Stimulated activated CD4-positive, alpha-beta T cell treated with anti-CD3 and anti-CD28 coated beads, Interleukin-1b, Interleukin-23, amount 100 ng/mL, for 4 hours (primary cell): ENCODE measurements at regions not wholly inside any gene's neighbourhood (a gene's known extent, or its start where the extent isn't known, plus 50 kb on each side); places are given as distances from the start of the nearest gene placed in this dataset.

ENCODE experiments used
- DNase-seq, 2 donors: peaks; one replicate each; pipeline ENCODE4 v3.0.0-alpha.2; 2020; ENCODE audit warnings: low read depth in 2 of 2

DNA sequence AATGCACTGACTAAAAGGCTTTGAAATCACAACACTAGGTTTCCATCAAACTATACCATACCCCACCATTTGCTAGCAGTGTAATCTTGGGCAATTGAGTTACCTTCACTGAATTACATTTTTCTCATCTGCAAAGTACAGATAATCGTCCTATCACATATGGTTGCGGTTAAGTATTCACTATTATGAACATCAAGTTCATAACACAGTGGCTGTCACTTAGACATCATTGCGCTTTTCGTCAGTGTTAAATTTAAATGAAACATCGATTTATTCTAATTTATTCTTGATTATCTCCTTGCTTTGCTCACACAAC, 505.9 kb downstream of the CPS1 start:
- no peak for DNase-seq

DNA sequence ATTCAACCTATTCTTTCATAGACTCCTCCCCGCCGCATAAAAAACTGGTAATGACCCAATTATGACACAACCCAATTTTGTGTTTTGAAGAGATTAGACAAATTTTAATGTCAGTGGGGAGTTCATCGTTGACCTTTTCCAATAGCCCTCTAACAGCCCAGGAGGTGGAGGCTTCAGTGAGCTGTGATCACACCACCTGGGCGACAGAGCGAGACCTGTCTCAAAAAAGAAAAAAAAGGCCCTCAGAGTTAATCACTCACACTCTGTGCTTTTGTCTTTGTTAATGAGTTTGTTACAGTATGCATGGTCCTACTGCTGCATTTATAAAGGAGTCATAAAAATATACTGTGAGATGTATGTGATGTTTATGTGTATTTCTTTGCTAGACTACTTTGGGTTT, 510.6 kb downstream of the CPS1 start:
- DNase-seq: no peak

DNA sequence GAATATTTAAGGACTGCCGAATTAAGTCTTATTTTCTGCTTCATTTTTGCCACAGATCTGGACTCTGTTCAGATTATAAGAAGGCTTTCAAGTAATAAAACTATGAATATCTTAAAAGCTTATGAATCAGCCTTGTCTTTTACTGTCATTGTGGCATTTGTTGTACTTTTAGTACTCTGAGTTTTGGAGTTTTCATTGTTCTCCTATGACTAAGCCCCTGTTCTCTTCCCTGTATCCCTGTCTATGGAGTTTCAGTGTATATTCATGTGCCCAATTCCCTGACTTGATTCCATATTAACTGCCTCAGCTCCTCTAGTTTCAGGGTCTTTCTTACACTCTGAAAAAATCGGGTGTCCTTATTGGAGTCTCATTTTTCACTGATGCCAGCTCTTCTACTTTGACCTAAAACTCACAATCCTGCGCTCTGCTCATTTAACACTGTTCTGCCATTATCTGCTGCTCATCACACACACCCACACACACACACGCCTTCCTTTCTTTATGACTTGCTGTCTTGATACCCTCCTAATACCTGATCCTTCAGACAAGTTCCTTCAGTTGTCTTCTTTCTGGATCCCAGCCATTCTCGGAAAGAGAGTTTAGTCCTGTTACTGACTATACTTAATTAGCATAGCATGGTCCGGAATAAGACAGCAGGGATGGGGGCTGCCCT, 511.8 kb downstream of the CPS1 start:
- DNase-seq: no peak

DNA sequence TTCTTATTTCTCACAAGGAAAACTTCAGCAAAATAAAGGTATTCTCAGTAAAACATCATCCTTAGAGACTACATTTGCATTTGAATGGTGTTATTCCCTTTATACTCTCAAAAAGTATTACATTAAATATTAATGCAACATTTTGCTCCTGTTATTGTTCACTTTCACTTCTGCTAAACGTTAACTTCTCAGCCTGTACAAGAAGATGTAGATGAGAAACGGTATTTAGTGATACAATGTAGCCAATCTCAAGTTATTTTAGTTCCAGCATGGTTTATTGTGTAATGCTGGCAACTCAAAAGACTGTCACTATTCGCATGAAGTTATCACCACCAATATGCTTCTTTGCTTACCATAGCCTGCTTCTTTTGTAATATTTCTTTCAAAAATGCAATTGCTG, 514.1 kb downstream of the CPS1 start:
- DNase-seq: no peak

- no peak for DNase-seq
These were observed 520.9 kb downstream of the CPS1 start for GRCh38 chr2:211077216-211077767.

- DNase-seq: no peak
These were observed 528.0 kb downstream of the CPS1 start for GRCh38 chr2:211084352-211084751.

DNA sequence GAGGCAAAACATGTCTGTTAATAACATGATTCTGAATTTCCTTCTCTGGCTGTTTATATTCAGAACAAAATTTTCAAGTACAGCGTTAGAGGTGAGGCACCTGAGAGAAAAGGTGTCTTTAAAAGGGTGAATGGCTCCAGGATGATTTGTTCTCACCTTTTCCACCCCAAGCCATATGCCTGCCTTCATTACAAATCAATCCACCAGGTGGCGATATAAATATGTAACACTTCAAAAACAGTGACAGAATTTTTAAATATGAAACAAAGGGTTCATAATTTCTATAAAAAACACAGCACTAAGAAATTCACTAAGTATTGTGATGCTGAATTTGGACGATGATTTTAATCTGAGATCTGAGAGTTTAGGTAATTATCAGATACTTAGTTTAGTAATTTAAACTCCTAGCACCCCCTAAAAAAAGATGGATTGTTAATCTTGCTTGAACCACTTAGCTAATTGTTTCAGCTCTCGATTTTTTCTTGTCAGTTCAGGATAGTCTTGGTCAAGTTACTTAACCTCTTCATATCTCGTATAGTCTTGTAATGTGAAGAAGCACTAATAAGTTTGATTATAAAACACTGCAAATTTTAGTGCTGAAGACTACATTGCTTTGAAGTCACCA, 528.8 kb downstream of the CPS1 start:
- DNase-seq: no peak

- no peak for DNase-seq
These were observed 529.6 kb downstream of the CPS1 start for GRCh38 chr2:211086049-211086448.

DNA sequence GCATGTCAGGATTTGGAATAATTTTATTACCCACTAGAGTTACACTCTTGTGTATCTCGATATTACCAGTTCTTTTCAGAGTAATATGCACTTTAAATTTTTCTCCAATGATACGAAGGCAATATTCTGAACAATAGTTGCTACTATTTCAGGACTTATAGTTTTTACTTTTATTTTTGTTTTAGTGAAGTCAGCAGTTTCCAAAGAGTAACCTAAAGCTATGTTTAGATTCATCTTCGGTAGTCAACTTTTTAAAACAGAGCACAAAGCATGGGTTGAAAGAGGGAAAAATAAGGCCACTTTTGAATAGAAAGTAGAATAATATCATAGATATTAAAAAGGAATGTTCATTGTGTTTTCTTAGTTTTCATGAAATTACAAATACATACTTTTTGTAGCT, 532.7 kb downstream of the CPS1 start:
- no peak for DNase-seq

DNA sequence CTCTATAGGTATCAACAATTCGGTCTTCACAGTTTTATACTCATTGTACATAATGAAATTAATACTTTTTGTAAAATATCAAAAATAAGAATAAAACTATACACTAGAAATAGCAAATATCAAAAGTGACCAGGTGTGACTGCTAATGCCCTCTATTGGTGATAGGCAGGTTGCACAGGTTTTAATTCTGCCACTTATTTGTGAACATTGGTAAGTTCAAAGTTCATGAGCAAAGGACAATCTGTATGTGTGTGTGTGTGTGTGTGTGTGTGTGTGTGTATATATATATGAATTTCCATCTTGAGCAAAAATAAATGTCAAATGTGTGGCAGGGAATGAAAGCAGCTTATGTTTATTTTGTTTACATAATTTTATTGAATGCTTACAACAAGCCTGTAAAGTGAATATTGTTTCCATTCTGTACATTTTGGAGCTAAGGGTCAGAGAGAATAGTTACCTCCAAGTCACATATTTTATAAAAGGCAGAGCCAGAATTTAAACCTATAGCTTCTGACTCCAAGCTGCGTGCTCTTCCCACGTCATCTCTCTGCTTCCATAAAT, 537.4 kb downstream of the CPS1 start:
- DNase-seq: no peak

GRCh38 chr2:211103989-211104388, 547.6 kb downstream of the CPS1 start:
- no peak for DNase-seq

DNA sequence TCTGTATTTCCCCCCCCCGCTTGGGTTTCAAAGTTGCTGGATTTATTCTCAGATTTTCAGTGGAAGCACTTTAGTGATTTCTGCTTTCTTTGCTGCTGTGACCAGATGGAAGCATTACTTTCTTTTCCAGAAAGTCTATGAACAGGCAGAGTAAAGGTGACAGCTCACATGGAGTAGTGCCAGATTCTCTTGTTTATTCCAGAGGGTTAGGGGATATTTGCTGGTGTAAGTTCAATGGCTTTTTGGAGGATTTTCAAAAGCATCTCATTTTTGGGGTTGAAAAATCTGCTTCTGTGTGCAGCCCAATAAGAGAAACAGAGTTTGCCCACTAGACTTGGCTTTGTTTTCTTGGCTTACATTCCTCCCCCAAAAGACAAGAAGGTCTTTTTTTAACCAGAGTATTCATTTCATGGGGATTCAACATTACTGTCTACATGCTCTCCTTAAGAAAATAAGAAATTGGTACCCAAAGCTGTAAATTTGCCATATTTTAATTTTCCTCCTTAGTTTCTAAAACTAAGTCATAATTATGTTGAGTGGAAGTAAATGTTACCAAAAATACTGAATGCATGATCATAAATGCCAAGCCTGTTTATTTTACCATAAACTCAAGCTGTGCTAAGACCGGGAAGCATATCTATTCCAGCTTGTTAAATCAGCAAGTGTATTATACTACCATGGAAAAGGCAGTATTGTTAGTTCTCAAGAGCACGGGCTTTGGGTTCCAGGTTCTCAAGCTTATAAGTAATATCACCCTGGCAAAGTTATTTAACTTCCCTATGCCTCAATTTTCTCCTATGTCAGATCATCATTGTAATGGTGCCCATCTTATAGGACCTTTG, 557.2 kb downstream of the CPS1 start:
- DNase-seq: no peak

DNA sequence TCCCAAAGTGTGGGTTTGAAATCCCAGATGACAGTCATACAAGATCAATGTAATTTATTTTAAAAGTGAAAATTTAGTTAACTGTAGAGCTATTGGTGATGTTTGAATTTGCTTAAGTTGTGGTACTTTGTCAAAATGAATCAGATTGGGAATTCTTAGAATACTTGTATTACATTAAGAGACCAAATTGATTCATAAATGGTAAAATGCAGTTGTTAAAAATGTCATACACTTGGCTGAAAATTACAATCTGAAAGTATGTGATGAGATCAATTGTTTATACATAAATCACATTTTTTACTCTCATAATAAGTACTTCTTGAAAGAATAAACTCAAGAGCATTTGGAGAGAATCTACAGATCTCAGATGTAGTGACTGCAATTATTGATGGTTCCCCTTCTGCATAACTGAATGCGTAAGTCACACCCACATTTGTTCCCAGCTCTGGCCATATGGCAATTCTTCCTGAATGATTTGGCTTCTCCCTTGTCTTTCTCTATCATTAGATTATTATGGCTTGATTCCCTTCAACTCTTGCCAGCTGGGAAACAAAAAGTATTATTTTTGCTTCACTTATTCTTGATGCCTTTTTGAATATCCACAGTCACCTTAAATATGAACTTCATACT, 558.5 kb downstream of the CPS1 start:
- DNase-seq: no peak

GRCh38 chr2:211117026-211117425, 560.6 kb downstream of the CPS1 start:
- no peak for DNase-seq

GRCh38 chr2:211126256-211126655, 569.9 kb downstream of the CPS1 start:
- no peak for DNase-seq

GRCh38 chr2:211127501-211127900, 571.1 kb downstream of the CPS1 start:
- DNase-seq: no peak

DNA sequence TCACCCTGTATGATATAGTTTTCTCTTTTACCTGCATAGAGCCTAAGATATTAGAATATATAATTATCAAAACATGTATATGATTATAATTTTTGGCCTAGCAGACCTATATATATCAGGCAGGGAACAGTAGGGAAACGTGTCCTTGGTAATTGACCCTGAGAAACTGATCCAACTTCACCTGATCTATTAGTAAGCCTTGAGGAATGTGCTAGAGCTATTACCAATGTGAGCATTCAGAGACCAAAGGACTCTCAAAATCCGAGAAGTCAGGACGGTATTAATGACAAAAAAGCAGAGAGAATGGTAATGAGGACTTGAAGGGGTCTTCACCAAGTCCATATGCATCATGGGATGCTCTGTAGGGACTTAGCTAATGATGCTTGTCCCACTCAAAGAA, 571.9 kb downstream of the CPS1 start:
- no peak for DNase-seq

- DNase-seq: no peak
These were observed 573.4 kb downstream of the CPS1 start for GRCh38 chr2:211129798-211130197.

DNA sequence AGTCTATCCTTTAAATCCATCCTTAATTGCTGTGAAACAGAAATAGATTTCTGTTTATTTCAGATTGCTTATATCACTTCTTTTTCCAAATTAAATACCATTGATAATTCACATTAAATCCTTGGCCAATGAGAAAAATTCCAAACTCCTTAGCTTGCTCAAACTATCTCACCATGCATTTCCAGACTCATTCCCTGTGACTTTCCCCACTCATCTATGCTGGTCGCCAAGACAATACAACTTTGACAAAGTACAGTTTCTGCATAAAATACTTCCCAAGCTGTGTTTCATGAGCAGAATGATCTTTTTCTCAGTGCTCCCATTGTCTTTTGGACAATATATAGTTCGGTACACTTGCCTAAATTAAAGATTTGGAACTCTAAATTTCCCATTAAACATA, 575.6 kb downstream of the CPS1 start:
- DNase-seq: no peak

GRCh38 chr2:211132573-211132972, 576.2 kb downstream of the CPS1 start:
- no peak for DNase-seq

DNA sequence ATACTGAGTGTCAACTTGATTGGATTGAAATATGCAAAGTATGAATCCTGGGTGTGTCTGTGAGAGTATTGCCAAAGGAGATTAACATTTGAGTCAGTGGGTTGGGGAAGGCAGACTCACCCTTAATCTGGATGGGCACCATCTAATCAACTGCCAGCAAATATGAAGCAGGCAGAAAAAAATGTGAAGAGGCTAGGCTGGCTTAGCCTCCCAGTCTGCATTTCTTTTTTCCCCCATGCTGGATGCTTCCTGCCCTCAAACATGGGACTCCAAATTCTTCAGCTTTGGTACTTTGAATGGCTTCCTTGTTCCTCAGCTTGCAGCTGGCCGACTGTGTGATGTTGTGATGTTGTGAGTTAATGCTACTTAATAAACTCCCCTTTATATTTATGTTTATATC, 577.4 kb downstream of the CPS1 start:
- DNase-seq: no peak

DNA sequence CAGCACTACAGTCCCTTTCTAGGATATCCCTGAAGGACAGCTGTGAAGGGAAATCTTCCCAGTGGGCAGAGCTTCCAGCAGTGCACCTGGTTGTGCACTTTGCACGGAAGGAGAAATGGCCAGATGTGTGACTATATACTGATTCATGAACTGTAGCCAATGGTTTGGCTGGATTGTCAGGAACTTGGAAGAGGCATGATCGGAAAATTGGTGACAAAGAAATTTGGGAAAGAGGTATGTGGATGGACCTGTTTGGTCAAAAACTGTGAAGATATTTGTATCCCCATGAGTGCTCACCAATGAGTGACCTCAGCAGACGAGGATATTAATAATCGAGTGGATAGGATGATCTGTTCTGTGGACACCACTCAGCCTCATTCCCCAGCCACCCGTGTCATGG, 582.2 kb downstream of the CPS1 start:
- no peak for DNase-seq
